H9 (cell line): ENCODE measurements at regions not wholly inside any gene's neighbourhood (a gene's known extent, or its start where the extent isn't known, plus 50 kb on each side); places are given as distances from the start of the nearest gene placed in this dataset.

Experiments
- DNase-seq: peaks from one replicate; pipeline ENCODE4 v3.0.0-alpha.2; 2017
- H2AFZ ChIP-seq: one replicate; pipeline ENCODE4 v1.6.1; 2013; ENCODE audit warnings: mild to moderate bottlenecking, low read length, control low read depth, moderate library complexity
- H2AK5ac ChIP-seq: 2 replicates; pipeline ENCODE4 v1.6.1; 2013; ENCODE audit warnings: low read length, control low read depth, mixed read lengths; ENCODE audit not compliant: insufficient read length
- H2BK120ac ChIP-seq: one replicate; pipeline ENCODE4 v1.6.1; 2013; ENCODE audit warnings: low read depth, mild to moderate bottlenecking, low read length, control low read depth, inconsistent platforms; ENCODE audit not compliant: poor library complexity, severe bottlenecking
- H2BK12ac ChIP-seq: 2 replicates; pipeline ENCODE4 v1.6.1; 2013; ENCODE audit warnings: low read length, control low read depth, mixed read lengths, low read depth; ENCODE audit not compliant: insufficient read length
- H2BK15ac ChIP-seq: 2 replicates; pipeline ENCODE4 v1.6.1; 2013; ENCODE audit warnings: low read depth, low read length, control low read depth
- H2BK20ac ChIP-seq: one replicate; pipeline ENCODE4 v1.6.1; 2013; ENCODE audit warnings: low read depth, mild to moderate bottlenecking, low read length, control low read depth, inconsistent platforms; ENCODE audit not compliant: poor library complexity, severe bottlenecking
- H2BK5ac ChIP-seq: 2 replicates; pipeline ENCODE4 v1.6.1; 2013; ENCODE audit warnings: low read length, control low read depth, mixed read lengths; ENCODE audit not compliant: insufficient read length
- H3K14ac ChIP-seq: 2 replicates; pipeline ENCODE4 v1.6.1; 2013; ENCODE audit warnings: low read length, control low read depth; ENCODE audit not compliant: insufficient read depth
- H3K18ac ChIP-seq: 2 replicates; pipeline ENCODE4 v1.6.1; 2013; ENCODE audit warnings: low read depth, mild to moderate bottlenecking, mixed read lengths, low read length, control low read depth; ENCODE audit not compliant: insufficient read length
- H3K23ac ChIP-seq: 2 replicates; pipeline ENCODE4 v1.6.1; 2013; ENCODE audit warnings: low read length, control low read depth, mixed read lengths, low read depth; ENCODE audit not compliant: insufficient read length
- H3K23me2 ChIP-seq: 2 replicates; pipeline ENCODE4 v1.6.1; 2013; ENCODE audit warnings: low read depth, mild to moderate bottlenecking, mixed read lengths, low read length, control low read depth; ENCODE audit not compliant: insufficient read length, poor library complexity, severe bottlenecking
- H3K27ac ChIP-seq: 2 replicates; pipeline ENCODE4 v1.5.1; 2013; ENCODE audit warnings: low read length, control low read depth, mixed read lengths, low read depth; ENCODE audit not compliant: insufficient read length
- H3K27me3 ChIP-seq: 2 replicates; pipeline ENCODE4 v1.6.1; 2013; ENCODE audit warnings: low read length, control low read depth, inconsistent platforms; ENCODE audit not compliant: insufficient read depth
- H3K4ac ChIP-seq: 2 replicates; pipeline ENCODE4 v1.6.1; 2013; ENCODE audit warnings: low read depth, mild to moderate bottlenecking, control low read depth, inconsistent platforms, low read length, moderate library complexity
- H3K4me1 ChIP-seq: 2 replicates; pipeline ENCODE4 v1.6.1; 2013; ENCODE audit warnings: low read length, control low read depth, inconsistent platforms; ENCODE audit not compliant: insufficient read depth
- H3K4me2 ChIP-seq: 2 replicates; pipeline ENCODE4 v1.6.1; 2013; ENCODE audit warnings: low read length, control low read depth, mixed read lengths; ENCODE audit not compliant: insufficient read length, insufficient read depth
- H3K56ac ChIP-seq: 2 replicates; pipeline ENCODE4 v1.6.1; 2013; ENCODE audit warnings: low read depth, mild to moderate bottlenecking, mixed read lengths, low read length, control low read depth; ENCODE audit not compliant: insufficient read length
- H3K79me1 ChIP-seq: 2 replicates; pipeline ENCODE4 v1.6.1; 2013; ENCODE audit warnings: low read depth, mild to moderate bottlenecking, moderate library complexity, low read length, control low read depth, inconsistent platforms; ENCODE audit not compliant: insufficient read depth, poor library complexity, severe bottlenecking
- H3K79me2 ChIP-seq: 2 replicates; pipeline ENCODE4 v1.6.1; 2013; ENCODE audit warnings: low read length, control low read depth, inconsistent platforms; ENCODE audit not compliant: insufficient read depth
- H3K9ac ChIP-seq: 2 replicates; pipeline ENCODE4 v1.6.1; 2013; ENCODE audit warnings: low read length, control low read depth, mixed read lengths; ENCODE audit not compliant: insufficient read length; ENCODE audit errors: extremely low read depth
- H3K9me3 ChIP-seq: one replicate; pipeline ENCODE4 v1.6.1; 2013; ENCODE audit warnings: low read depth, low read length, inconsistent platforms; ENCODE audit not compliant: control insufficient read depth
- H3T11ph ChIP-seq: one replicate; pipeline ENCODE4 v1.6.1; 2013; ENCODE audit warnings: mild to moderate bottlenecking, low read length, control low read depth, inconsistent platforms
- H4K20me1 ChIP-seq: one replicate; pipeline ENCODE4 v1.6.1; 2013; ENCODE audit not compliant: control insufficient read depth, insufficient read length, insufficient read depth
- H4K5ac ChIP-seq: 2 replicates; pipeline ENCODE4 v1.6.1; 2013; ENCODE audit warnings: low read depth, mild to moderate bottlenecking, mixed read lengths, low read length, control low read depth; ENCODE audit not compliant: insufficient read length
- H4K8ac ChIP-seq: replicated peaks from 2 replicates; pipeline ENCODE4 v1.6.1; 2013; ENCODE audit warnings: low read length, control low read depth, mixed read lengths, low read depth; ENCODE audit not compliant: insufficient read length
- H4K91ac ChIP-seq: 2 replicates; pipeline ENCODE4 v1.6.1; 2013; ENCODE audit warnings: low read depth, mild to moderate bottlenecking, moderate library complexity, mixed read lengths, low read length, control low read depth; ENCODE audit not compliant: insufficient read length
- H3K27ac Mint-ChIP-seq, 3 experiments: 2 replicates in 2 of 3; 3 replicates in 1 of 3; pipeline ENCODE4 v1.8.0; 2020 to 2021; ENCODE audit warnings: mixed read lengths in 3 of 3, mild to moderate bottlenecking in 1 of 3, moderate library complexity in 1 of 3
- H3K27me3 Mint-ChIP-seq: 2 replicates; pipeline ENCODE4 v1.8.0; 2021; ENCODE audit warnings: low read depth, mild to moderate bottlenecking, moderate library complexity, mixed read lengths
- H3K36me3 Mint-ChIP-seq, 3 experiments: 2 replicates in 2 of 3; 3 replicates in 1 of 3; pipeline ENCODE4 v1.8.0; 2020 to 2021; ENCODE audit warnings: low read depth in 3 of 3, mixed read lengths in 3 of 3; ENCODE audit not compliant: insufficient read depth in 1 of 3
- H3K4me1 Mint-ChIP-seq, 2 experiments: 2 replicates each; pipeline ENCODE4 v1.8.0; 2020; ENCODE audit warnings: mixed read lengths in 2 of 2
- H3K4me3 Mint-ChIP-seq, 2 experiments: 2 replicates in 1 of 2; 3 replicates in 1 of 2; pipeline ENCODE4 v1.8.0; 2020 to 2021; ENCODE audit warnings: mild to moderate bottlenecking in 2 of 2, mixed read lengths in 2 of 2, moderate library complexity in 1 of 2
- H3K9me3 Mint-ChIP-seq, 2 experiments: 2 replicates in 1 of 2; 3 replicates in 1 of 2; pipeline ENCODE4 v1.8.0; 2020; ENCODE audit warnings: mild to moderate bottlenecking in 2 of 2, mixed read lengths in 2 of 2, moderate library complexity in 1 of 2
- CTCF ChIP-seq: fragments of 200-600 bp; sonication (generic); conservative IDR thresholded peaks from 3 replicates; pipeline ENCODE4 v1.8.0; 2021; ENCODE audit warnings: antibody characterized with exemption, mild to moderate bottlenecking
- WGBS: extraction: QIAGEN DNeasy Blood & Tissue Kit; methylation state at CpG from one replicate; pipeline ENCODE4 v1.1.7; 2013; ENCODE audit warnings: missing lambda C conversion rate, low lambda C conversion rate, mixed read lengths; ENCODE audit not compliant: insufficient read length; ENCODE audit errors: extremely low coverage; 5-methylcytosine and 5-hydroxymethylcytosine counted together

- Mint-ChIP-seq H3K4me1 (peaks cover 9 to 11% of the 10 kb centered on the region in 2 experiments), H3K27me3 (peaks cover 20% of the 10 kb centered on the region), H3K4me3 (no peak overlapping the region), H3K9me3 (no peaks in the 10 kb centered on the region), H3K27ac (no peak overlapping the region; a peak in 1 of 7 replicates), H3K36me3 (no peaks in the 10 kb centered on the region)
- Histone ChIP-seq H3K9ac (no peak overlapping the region), H3K9me3 (no peaks in the 10 kb centered on the region), H3K4me2 (no peak overlapping the region), H2BK120ac (no peak overlapping the region), H3K23me2 (no peaks in the 10 kb centered on the region), H3K18ac (no peak overlapping the region), H3K27ac (no peak overlapping the region), H2AK5ac (no peak overlapping the region), H2BK15ac (no peak overlapping the region), H3K14ac (no peak overlapping the region), H4K8ac (no peak overlapping the region), H3T11ph (no peak overlapping the region), H2BK12ac (no peak overlapping the region), H4K20me1 (no peaks in the 10 kb centered on the region), H2AFZ (no peak overlapping the region), H2BK5ac (no peak overlapping the region), H3K27me3 (no peaks in the 10 kb centered on the region), H3K4ac (no peak overlapping the region), H3K56ac (no peak overlapping the region), H3K79me2 (no peaks in the 10 kb centered on the region), H3K4me1 (peaks cover 2% of the 10 kb centered on the region; the same call in 1 of the 2 replicates), H4K5ac (no peak overlapping the region), H3K23ac (no peak overlapping the region), H4K91ac (no peak overlapping the region), H2BK20ac (no peak overlapping the region), H3K79me1 (no peaks in the 10 kb centered on the region)
- no peak for TF ChIP-seq CTCF
- no peak for DNase-seq
- no CpG with 5 or more reads among the region's 2 CpGs for WGBS
Observed at GRCh38 chr3:59401924-59402323, 352.1 kb upstream of the CFAP20DC start.
